ENCODE measurements at regions not wholly inside any gene's neighbourhood (a gene's known extent, or its start where the extent isn't known, plus 50 kb on each side); places are given as distances from the start of the nearest gene placed in this dataset.

- TF ChIP-seq CTCF (IDR thresholded peaks at IDR 0.05) (no peak), EZH2 (IDR thresholded peaks at IDR 0.05) (no peak), EZH2phosphoT487 (IDR thresholded peaks at IDR 0.05) (no peak)
Observed at GRCh38 chrX:45623266-45623665, 422.6 kb upstream of the DIPK2B start.

All from neural progenitor cell (in vitro differentiated cells).